Lung (tissue), 11 donors: ENCODE measurements at regions not wholly inside any gene's neighbourhood (a gene's known extent, or its start where the extent isn't known, plus 50 kb on each side); places are given as distances from the start of the nearest gene placed in this dataset.

Source experiments
- ATAC-seq: fragments of 200-7000 bp; cut with Tn5 transposase; one replicate; pipeline ENCODE4 v1.9.1; 2020; ENCODE audit warnings: moderate number of reproducible peaks; ENCODE audit not compliant: insufficient read depth, low FRiP score
- DNase-seq, 3 donors: peaks; one replicate each; pipeline ENCODE4 v3.0.0-alpha.2; 2013 to 2017
- H3K27ac ChIP-seq, 2 donors: one replicate each; pipeline ENCODE4 v1.5.1; 2013; ENCODE audit warnings: mild to moderate bottlenecking in 2 of 2, moderate library complexity in 2 of 2, control low read depth in 1 of 2, inconsistent platforms in 1 of 2, low read depth in 1 of 2, low read length in 1 of 2
- H3K27me3 ChIP-seq, 3 donors: one replicate each; pipeline ENCODE4 v1.5.1; 2013; ENCODE audit warnings: low read length in 2 of 3; ENCODE audit not compliant: control insufficient read depth in 3 of 3, insufficient read depth in 3 of 3
- H3K36me3 ChIP-seq, 4 donors: one replicate each; pipeline ENCODE4 v1.5.1; 2013; ENCODE audit warnings: low read length in 4 of 4, mild to moderate bottlenecking in 1 of 4, moderate library complexity in 1 of 4; ENCODE audit not compliant: control insufficient read depth in 4 of 4, insufficient read depth in 4 of 4
- H3K4me1 ChIP-seq, 5 donors: one replicate each; pipeline ENCODE4 v1.5.1; 2013; ENCODE audit warnings: low read length in 5 of 5, mild to moderate bottlenecking in 2 of 5, moderate library complexity in 1 of 5; ENCODE audit not compliant: control insufficient read depth in 5 of 5, insufficient read depth in 5 of 5
- H3K4me3 ChIP-seq: one replicate; pipeline ENCODE4 v1.5.1; 2013; ENCODE audit warnings: mild to moderate bottlenecking, control low read depth, moderate library complexity
- H3K9ac ChIP-seq, 2 donors: one replicate each; pipeline ENCODE4 v1.5.1; 2013; ENCODE audit warnings: low read length in 2 of 2, control low read depth in 1 of 2; ENCODE audit not compliant: insufficient read depth in 1 of 2
- H3K9me3 ChIP-seq, 4 donors: one replicate each; pipeline ENCODE4 v1.5.1; 2013; ENCODE audit warnings: low read length in 3 of 4, mild to moderate bottlenecking in 1 of 4, moderate library complexity in 1 of 4; ENCODE audit not compliant: control insufficient read depth in 4 of 4, insufficient read depth in 3 of 4
- WGBS, 2 donors: extraction: QIAGEN DNeasy Blood & Tissue Kit; methylation state at CpG; one replicate each; pipeline ENCODE4 v1.1.7; 2013; 5-methylcytosine and 5-hydroxymethylcytosine counted together
- TF ChIP-seq, protein P1 (sequence below): IDR thresholded peaks from 2 replicates; pipeline ENCODE4 v1.5.1; 2012; ENCODE audit warnings: mild to moderate bottlenecking; ENCODE audit errors: control extremely low read depth, extremely low read depth
- donor health status: control.
- donor health status: control.
- donor health status: Bipolar disorder and iron deficiency.
- donor health status: healthy.
- donor health status: DM: yes; HTN: yes; CAD: no.

DNA sequence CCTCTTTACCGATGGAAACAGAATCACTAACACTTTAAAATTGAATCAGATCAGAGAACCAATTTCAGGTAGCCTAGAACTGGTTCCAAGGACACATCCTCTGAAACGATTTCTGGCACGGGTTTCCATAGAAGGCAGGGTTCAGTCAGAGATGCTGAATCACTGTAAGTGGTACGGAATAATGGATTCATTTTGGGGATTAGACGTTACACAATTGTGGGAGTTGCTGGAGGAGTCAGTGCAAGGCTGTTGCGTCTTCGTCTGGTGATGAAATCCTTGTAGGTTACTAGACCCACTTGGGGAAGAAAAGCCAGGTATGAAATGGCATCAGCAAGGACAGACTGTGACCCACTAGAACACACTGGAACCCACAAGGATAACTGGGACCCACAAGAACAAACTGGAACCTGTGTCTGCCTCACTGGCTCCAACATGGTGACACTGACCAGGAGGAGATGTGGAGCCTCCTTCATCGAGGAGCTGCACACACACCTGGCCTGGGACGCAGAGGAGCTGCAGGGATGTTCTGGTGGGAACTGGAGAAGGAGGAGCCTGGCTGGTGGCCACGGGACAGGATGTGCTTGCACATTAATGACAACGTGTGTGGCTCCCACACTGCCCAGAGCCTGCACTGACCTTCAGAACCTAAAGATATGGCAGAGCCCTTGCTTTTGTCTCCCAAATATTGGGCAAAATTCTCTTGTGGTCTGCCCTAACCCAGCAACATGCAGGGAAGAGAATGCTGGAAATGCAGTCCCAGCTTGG lies 105.1 kb downstream of the TRAPPC11 start:
- Histone ChIP-seq H3K4me3 (no peak overlapping the region), H3K4me1 (peaks cover 0 to 3% (median 2%) of the 10 kb centered on the region in 5 donors), H3K27ac (no peak overlapping the region), H3K9ac (no peak overlapping the region), H3K9me3 (peaks cover 0 to 2% (median 0%) of the 10 kb centered on the region in 4 donors), H3K27me3 (no peaks in the 10 kb centered on the region), H3K36me3 (no peaks in the 10 kb centered on the region)
- 70 to 82% methylated on average over 11 of the region's 11 CpGs for WGBS, 2 donors
- TF ChIP-seq, protein P1, sequence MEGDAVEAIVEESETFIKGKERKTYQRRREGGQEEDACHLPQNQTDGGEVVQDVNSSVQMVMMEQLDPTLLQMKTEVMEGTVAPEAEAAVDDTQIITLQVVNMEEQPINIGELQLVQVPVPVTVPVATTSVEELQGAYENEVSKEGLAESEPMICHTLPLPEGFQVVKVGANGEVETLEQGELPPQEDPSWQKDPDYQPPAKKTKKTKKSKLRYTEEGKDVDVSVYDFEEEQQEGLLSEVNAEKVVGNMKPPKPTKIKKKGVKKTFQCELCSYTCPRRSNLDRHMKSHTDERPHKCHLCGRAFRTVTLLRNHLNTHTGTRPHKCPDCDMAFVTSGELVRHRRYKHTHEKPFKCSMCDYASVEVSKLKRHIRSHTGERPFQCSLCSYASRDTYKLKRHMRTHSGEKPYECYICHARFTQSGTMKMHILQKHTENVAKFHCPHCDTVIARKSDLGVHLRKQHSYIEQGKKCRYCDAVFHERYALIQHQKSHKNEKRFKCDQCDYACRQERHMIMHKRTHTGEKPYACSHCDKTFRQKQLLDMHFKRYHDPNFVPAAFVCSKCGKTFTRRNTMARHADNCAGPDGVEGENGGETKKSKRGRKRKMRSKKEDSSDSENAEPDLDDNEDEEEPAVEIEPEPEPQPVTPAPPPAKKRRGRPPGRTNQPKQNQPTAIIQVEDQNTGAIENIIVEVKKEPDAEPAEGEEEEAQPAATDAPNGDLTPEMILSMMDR: no peak
- DNase-seq: no peak
- no peak for ATAC-seq

DNA sequence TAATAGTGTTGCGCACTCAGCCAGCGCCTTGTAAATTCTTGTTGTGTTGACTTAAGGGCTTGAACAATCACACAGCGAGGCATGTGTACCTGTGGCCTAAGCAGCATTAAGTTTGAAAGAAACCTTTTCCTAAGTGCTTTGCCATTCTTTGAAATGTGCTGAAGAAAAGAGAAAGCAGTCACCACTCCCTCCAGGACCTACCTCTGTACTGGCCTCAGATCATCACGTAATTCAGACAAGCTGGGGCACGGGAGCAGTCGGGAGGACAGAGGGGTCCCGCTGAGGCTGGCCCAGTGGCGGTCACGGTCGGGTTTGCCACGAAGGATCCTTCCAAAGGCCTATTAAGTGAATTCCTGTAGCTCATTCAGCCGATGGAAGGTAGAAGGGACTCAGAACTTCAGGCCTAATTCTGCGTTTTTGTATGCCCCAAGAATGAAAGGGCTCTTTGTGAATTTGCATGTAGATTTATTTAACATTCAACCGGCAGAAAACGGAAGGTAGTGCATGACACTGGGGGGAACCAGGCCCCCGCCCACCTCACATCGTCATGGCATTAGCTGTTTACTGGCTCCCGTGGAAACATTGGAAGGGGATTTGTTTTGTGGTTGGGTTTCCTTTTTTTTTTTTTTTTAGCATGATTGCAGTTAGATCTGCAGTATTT lies 106.3 kb downstream of the TRAPPC11 start:
- Histone ChIP-seq H3K4me3 (no peak overlapping the region), H3K9ac (no peak overlapping the region), H3K27me3 (no peaks in the 10 kb centered on the region), H3K9me3 (peaks cover 0 to 2% (median 0%) of the 10 kb centered on the region in 4 donors), H3K36me3 (no peaks in the 10 kb centered on the region), H3K27ac (peak overlapping the region; percentile 43 to 76), H3K4me1 (peaks cover 0 to 3% (median under 1%) of the 10 kb centered on the region in 5 donors)
- 33 to 43% methylated on average over 18 of the region's 18 CpGs for WGBS, 2 donors
- ATAC-seq: no peak
- TF ChIP-seq, protein P1: no peak
- peak; percentile 43 to 58 (median 44) for DNase-seq

DNA sequence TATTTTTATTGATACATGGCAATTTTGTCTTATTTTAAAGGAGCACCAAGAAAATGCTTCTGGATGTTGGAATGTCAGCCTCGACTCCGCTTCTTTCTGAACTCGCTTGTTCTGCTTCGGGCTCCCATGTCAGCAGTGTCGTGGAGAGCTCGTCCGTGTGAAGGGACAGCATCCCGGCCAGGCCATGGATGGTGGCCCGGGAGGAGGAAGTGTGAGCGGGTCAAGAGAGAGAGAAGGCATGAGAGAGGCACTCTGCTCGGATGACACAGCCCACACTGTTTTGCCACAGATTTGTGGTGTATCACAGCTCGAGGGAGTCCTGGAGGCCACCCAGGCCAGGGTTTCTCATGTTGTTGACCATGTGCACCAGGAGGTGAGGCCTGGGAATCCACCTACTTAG lies 107.0 kb downstream of the TRAPPC11 start:
- TF ChIP-seq, protein P1: no peak
- ATAC-seq (no peak), DNase-seq (no peak)
- peaks cover 0 to 2% (median 0%) of the 10 kb centered on the region in 4 donors for H3K9me3 ChIP-seq
- no peak overlapping the region for H3K4me3 ChIP-seq
- H3K4me1 ChIP-seq: peaks cover 0 to 3% (median 0%) of the 10 kb centered on the region in 5 donors
- no peaks in the 10 kb centered on the region for H3K36me3 ChIP-seq
- 76 to 83% methylated on average over 12 of the region's 12 CpGs for WGBS, 2 donors
- H3K27me3 ChIP-seq: no peaks in the 10 kb centered on the region
- peak overlapping the region in 1 of 2 donors; percentile 59 for H3K27ac ChIP-seq
- no peak overlapping the region for H3K9ac ChIP-seq
